C1 segment of cervical spinal cord (tissue), 14 donors: ENCODE measurements at regions not wholly inside any gene's neighbourhood (a gene's known extent, or its start where the extent isn't known, plus 50 kb on each side); places are given as distances from the start of the nearest gene placed in this dataset.
"Not testable (repeated sequence)": the region's sequence is repeated elsewhere in the genome, so short reads cannot be mapped to it uniquely, and the experiment has no call there.

ENCODE experiments used
- DNase-seq, 14 donors: peaks; one replicate each; lab custom pipeline; 2025; lab: John Stamatoyannopoulos, UW

DNA sequence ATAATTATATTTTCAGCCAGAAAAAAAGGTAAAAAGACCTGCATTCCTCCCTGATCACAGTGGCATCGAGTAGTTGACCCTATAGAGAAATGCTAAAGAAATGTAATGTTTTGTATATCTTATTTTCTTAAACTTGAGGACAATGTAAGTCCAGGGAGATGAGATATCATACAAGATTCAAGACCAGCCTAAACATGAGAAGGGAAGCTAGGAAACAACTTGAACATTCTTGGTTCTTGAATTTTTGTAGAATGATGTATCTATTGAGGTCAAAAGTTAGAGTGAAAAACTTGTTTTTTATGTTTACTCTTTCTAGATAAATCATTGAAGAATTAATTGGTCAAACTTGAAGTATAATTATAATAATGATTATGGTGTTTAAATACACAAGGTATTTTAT lies 497.7 kb upstream of the TBL1XR1 start:
- DNase-seq, result no peak

DNA sequence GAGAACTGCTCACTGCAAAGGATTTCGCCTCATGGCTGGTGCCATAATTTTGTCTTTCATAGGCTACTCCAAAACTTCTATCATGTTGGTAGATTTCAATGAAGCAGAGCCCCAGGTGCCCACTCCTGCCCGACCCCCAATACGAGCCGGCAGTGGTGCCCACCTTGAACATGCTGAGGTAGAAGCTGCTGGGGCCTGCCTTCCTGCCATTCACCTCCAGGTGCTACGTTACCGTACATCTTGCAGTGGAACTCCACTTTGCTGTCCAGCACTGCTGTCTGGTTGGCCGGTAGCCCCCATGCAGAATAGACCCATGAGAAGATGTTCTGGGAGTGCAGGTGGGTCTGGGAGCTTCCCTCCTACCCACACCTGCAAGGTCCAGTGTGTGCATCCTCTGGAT lies 502.8 kb upstream of the TBL1XR1 start:
- no peak for DNase-seq

DNA sequence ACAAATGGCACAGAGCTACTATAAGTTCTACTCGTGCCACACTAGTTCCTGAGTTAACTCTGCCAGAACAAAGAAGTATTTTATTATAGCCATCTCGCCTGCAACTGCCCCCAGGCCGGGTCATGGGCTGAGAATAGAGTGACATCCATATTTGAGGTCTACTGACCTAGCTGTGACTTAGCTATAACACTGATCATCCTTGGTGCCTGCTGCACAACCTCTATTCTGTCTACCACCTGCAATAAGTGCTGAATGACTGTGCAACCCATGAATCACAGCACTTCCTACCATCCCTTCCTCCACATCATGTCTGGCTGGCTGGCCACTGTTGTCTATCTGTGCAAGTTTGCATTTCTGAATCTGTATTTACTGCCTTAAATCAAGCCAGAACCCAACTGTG lies 506.5 kb upstream of the TBL1XR1 start:
- DNase-seq, result no peak

DNA sequence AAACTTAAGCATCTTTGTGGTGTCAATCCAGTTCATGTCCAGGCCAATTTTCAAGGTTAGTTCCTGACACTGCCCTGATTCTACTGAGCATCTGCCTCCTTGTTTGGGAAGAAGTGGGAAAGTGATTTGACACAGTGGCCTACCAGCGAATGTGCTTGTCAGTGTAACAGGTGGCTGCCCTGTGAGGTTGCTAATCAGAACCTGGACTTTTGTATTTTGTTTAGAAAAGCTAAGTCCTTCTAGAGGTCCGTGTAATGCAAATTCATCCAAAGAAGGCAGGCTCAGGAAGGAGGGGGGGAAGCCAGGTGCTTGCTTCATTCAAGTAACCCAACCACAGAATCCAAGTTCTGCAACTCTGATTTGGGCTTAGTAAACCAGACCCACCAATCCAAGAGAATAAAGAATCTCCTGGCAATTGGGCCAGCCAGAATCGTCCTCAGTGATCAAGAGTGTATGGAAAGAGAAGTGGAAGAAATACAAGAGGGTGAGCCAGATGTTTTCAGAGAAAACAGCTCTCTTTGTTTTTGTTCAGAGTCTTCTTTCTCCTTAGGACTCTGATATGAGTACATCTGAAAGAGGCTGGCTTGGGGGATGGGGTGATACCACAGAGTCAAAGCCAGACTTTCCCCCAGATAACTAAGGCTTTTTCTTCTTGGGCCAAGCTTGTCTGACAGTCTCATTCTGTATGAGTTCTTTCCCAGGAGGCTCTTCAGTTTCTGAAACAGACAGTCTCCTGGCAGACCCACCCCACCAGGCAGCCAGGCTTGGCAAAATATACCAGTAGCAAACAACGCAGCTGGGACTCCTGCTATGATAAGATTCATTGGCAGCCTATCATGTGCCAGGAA lies 508.9 kb upstream of the TBL1XR1 start:
- no peak for DNase-seq

DNA sequence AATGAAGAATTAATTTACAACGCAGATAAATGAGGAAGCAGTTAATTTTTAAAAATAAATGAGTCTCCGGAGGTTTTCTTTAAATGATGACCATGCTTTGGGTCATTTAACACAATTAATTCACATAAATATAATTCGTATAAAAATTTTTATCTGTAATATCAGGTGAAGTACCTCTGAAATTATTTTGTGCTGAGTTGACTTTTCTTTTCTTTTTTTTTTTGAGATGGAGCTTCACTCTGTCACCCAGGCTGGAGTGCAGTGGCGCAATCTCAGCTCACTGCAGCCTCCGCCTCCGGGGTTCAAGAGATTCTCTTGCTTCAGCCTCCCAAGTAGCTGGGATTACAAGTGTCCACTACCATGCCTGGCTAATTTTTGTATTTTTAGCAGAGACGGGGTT lies 512.2 kb upstream of the TBL1XR1 start:
- not testable (repeated sequence) for DNase-seq

DNA sequence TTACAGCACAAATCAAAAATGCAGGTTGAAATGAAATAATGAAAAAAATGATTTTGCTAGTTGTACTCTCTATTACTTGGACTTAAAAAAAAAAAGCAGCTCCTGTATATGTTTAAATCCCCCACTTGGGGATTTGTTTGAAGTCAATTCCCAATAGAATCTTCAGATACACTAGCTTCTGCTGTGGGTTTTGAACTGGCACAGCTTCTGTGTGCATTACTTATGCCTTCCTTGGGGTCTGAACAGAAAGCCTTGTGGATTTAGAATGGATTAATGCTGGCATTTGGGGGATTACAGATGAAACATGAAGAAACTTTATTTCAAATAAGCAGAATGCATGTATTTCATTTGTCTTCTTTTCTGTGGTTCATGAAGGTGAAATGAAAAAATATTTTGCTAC lies 513.2 kb upstream of the TBL1XR1 start:
- no peak for DNase-seq

DNA sequence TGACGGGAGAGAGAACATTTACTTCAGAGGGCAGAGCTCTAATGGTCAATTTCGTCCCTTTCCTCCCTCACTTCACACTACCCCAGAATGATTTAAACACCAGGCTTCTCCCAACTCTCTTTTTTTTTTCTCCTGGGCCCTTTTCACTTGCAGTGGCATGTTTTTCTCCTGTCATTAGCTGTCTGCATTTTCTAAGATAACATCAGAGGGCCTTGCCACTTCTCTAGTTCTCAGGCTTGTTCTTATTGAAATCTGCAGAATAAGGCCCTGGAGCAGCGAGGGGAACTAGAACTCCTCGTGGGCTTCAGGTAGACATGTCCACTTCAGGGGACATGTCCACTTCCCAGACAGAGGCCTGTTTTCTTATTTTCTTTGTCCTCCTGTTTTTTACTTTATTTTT lies 514.4 kb upstream of the TBL1XR1 start:
- no peak for DNase-seq

DNA sequence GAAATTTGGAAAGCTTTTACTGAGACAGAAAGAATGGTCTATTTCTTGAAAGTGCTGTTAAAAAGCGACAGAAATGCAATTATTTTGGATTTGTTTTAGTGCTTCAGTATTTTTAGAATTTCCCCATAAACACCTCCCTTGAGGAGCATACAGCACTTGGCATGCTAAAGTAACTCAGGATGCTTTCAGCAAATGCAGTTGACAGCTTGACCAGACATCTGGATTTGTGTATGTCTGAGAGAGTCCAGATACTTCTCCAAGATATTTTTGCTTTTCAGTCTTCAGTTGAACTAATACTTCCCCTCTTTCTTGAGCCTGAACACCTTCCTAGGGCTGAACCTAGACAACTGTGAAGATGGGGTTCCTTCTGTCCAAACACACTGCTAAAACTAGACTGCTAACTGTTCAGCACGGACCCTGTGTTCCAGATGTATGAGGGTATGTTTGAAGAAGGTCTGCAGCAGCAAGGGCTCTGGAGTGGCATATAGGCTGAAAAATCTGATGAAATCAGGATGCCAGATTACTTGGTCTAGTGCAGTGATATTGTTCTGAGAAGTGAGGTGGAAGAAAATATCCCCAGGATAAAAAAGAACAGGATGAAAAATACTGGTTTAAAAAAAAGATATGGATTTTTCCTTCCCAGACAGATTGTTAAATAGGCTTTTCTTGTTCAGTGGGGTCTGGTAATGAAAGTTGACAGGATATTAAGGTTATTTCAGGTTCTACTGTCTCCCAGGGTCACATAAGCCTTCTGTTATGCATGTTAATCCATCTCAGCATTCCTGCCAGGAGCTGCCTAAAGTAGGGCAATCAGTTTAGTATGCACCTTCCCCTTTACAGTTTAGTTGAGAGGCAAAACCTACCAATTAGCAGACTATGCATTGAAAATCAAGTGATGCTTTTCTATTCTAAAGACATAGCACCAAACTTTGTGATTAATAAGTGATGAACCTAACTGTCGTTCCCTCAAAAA lies 516.9 kb upstream of the TBL1XR1 start:
- peak in 1 of 14 donors; percentile 84 for DNase-seq

DNA sequence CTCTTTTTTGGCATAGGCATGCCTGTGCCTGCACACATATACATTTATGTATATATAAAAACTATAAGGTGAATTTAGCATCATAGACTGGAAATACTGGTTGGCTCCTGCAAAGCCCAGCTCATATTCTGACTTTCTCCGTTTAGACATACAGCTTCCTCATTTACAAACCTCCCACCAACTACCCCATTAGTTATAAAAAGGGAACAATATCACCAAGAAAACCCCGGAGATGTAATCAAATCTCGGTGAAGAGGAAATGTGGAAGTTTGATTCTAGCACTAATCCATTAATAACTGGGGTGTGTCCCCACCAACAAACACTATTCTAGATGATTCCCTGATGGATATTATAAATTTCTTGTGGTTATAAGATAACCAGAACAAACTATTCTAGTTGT lies 517.7 kb upstream of the TBL1XR1 start:
- DNase-seq, result no peak

DNA sequence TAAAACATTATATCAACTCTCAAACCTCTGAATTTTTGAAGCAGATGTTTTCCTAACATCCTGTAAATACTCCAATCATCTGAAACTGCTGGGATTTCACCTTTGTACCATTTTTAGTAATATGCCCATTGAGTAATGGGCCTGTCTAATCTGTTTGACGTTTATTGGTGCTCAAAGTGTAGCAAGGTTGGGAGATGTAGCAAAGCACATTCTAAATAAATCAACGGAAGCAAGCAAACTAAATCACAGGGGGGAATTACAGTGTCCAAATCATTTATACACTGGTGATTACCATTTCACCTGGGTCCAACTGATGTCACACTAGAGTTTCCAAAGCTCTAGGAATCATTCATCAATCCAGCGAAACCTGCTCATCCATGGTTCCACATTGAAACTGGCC lies 518.7 kb upstream of the TBL1XR1 start:
- DNase-seq, result no peak

DNA sequence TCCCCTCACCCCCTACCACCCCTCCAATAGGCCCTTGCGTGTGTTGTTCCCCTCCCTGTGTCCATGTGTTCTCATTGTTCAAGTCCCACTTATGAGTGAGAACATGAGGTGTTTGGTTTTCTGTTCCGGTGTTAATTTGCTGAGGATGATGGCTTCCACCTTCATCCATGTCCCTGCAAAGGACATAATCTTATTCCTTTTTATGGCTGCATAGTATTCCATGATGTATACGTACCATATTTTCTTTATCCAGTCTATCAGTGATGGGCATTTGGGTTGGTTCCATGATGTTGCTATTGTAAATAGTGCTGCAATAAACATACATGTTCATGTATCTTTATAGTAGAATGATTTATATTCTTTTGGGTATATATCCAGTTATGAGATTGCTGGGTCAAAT lies 523.6 kb upstream of the TBL1XR1 start:
- not testable (repeated sequence) for DNase-seq

DNA sequence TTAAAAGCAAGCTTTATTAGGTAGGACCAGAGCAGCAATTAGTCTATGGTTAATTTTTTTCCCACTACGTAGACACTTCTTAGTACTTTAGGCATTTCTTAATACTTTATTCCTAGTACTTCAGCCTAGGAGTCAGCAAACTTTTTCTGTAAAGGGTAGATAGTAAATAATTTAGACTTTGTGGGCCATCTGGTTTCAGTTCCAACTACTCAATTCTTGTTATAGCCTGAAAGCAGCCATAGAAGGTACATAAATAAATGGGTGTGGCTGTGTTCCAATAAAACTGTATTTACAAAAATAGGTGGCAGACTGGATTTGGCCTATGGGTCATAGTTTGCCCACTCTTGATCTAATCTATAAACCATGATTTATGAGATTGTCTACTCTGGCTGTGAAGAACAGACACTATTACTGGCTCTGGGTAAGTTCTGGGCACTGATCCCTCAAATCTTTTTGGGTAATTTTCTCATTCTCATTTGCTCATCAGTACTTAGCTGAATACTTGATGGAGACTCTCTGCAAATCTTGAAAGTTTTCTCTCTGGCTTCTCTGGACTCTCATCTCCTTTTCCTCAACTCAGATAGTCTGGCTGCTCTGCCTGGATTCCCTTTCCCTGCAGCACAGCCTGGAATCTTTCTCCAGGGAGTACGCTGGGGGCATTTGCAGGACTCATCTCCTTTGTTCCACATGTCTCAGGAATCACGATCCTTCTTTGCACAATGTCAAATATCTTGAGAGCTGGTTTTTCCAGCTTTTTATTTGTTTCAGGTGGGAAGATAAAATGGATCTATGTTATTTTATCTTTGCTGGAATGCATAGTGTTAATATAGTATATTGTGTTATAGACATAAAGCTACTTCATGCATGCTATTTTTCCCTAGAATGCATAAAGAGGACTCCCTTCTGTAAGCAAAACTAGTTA lies 524.8 kb upstream of the TBL1XR1 start:
- DNase-seq, result no peak

DNA sequence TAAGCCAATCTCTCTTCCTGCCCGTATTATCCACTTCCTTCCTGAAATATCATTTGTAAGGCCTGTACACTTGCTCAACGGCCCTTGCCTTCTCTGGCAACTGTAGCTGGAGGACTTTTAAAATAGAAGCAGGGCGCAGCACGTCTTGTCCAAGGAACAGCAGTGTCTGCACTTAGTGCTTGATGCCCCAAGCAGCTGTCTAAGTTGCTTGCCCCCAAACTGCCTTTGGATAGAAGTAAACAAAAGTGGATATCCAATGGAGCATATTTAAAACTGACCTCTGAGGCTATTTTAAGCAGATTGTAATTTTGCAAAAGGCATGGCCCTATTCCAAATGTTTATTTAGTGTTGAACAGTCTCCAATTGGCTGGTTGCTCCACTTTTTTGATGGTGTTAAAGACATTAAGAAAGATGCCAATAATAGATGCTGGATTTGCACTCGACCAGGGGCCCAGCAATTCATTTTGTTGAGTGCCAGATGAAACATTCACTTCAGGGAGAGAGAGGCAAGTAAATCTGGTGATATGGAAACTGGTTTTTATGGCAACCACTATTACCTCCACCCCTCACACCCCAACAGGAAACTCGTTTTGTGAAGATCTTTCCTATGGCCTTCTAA lies 526.8 kb upstream of the TBL1XR1 start:
- peak in 5 of 14 donors; percentile 5 to 31 (median 14) for DNase-seq

DNA sequence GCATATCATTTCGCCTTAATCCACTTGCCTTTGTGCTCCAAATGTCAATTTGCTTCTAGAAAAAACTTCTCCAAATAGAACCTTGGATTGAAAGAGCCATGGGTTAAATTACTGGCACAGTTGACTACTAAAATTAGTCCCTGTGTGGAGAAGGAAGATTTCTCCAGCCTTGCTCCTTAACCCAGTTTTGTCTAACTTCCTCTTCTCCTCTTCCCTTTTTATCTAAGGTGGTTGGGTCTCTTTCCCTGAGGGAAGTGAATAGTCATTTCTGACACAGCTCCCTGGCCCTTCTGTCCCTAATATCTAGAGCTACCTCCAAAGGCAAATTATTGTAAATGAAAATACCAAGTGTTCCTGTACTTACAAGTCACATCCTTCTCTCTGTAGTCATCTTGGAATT lies 527.9 kb upstream of the TBL1XR1 start:
- DNase-seq, result no peak

DNA sequence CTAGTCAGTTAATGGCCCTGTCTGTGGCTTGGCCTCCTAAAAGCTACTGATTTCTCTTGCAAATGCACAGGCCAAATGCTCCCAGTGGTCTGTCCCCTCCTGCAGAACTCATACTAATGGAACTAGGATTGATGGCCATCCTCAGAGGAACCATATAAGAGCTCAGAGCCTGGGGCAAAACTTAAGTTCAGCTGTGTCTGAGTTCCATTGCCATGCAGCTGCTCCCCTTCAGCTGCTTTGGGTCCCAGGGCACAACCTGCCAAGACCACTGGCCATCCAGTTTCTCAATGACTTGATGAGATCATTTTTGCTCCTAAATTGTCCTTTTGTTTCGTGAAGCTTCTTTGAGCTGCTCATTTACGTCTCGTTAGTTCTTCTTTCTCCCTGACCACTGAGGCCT lies 529.5 kb upstream of the TBL1XR1 start:
- DNase-seq, result no peak

DNA sequence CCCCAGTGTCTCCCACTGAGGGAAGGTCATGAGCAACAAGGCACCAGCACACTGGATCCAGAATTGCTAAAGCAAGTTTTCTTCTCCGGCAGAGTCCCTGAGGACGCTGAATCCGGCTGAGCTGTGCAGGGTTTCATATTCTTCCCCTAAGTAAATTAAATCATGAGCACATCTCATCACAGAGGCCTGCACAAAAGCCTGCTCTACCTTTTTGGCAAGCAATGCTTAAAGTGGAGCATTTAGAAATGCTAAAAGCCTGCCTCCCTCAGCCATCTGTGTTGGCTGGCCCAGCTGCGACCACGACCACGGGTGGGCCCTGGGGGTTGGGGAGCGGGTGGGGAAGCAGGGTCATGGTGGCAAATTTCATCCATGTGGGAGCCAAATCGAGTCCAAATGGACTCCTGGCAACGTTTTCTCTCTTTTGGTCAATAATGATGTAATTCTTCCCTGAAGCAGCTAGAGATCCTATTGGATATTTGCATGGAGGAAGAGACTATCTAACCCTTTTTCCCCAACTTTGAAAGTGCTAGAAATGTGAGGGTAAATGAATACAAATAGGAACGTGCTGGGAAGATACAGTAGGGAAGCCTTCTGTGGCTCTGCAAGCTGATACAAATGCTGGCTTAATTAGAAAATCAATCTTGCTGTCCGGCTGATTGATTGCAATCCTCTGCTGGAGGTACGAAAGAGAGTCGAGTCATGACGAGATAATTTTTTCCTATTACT lies 532.8 kb upstream of the TBL1XR1 start:
- no peak for DNase-seq

DNA sequence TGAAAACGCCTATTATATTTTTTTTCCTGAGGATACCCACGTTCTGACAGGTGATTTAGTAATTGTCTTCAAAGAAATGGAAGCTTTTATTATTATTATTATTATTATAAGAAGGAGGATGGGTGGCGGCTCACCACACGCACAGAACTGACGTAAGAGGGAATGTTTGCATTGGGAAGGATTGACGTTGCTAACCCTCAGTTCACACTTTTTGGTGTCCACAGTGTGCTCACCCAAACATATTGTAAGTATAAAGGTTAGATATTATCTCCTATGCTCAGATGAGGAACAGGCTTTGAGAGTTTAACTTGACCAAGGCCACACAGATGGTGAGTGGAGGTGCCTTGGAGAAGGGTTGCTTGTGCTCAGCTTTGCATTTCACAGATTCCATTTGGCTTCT lies 533.5 kb upstream of the TBL1XR1 start:
- no peak for DNase-seq

DNA sequence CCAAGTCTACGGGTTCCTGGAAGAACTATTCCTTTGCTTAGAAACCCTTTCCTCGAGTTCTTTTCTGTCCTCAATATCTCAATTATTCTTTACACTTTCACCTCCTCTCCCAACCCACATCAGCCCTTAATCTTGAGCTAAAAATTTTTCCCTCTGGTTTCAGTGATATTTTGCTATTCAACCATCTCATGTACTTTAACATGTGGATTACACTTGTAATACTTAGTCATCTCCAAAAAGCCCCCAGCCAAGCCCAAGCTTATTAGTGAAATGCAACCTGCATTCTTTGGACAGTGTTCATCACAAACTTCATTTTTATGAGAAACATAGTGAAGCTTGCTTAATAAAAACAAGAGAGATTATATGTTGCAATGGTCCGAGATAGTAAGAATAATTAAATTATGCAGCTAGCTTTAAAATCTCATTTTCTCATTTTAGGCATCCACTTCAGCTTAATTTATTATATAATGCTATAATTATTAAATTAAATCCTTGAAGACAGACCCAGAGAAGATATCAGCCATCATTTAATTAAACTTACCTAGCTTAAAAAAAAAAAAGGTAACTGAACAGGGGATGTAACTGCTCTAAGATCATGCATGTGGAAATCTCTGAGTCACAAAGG lies 534.5 kb upstream of the TBL1XR1 start:
- no peak for DNase-seq

DNA sequence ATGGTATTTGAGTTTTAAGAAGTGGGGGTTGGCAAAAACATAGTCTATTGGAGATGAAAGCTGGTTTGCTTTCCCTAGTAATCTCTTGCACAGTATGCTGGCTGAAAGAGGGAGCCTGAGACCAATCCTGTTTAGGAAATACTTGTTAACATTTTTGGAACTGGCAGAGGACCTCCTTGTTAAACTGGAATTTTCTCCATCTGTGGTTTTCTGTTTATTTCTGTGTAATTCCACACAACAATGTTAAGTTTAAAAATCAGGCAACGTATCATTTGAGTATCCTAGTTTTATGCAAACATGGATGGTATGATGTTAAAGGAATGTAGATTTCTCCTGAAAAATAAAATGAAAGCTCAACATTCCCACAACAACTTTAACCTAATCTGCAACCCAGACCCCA lies 536.0 kb upstream of the TBL1XR1 start:
- DNase-seq, result no peak

DNA sequence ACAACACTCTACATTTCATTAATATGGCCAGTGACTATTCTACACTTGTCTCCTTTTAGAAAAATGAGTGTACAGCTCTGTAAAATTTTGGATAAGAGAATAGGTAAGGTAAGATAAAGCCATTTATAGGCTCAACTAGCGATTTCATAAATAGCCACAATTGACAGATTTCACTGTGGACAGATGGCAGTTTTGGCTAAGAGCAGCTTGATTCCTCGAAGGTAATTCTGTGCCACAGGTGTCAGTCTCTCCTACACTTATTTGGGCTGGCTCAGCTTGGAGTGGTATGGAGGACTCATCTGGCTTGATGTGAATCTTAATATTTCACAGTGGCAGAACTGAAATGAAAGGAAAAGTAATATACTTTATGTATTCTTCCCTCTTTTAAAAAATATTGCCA lies 536.7 kb upstream of the TBL1XR1 start:
- peak in 1 of 14 donors; percentile 73 for DNase-seq
